DMS153 (cell line): ENCODE measurements at regions not wholly inside any gene's neighbourhood (a gene's known extent, or its start where the extent isn't known, plus 50 kb on each side); places are given as distances from the start of the nearest gene placed in this dataset.

Experiments used
- DNase-seq: peaks from one replicate; lab custom pipeline; 2025; lab: John Stamatoyannopoulos, UW

DNA sequence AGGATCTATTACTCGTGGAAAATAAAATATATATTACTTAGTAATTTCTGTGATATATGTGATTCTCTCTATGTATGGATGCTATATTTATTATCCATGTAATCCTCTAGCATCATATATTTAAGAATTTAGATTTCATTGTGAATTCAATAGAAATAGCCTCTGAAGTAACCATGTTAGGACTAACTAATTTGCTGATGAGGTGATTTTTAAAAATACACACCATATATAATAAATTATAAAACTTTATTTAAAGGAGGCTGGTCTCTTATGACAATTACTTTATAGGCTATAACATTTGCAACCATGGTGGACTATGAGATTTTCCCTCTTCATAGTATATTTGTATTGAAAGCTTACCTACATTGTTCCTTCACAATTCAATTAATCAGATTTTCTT is 424.9 kb upstream of the MGAT4C start:
- no peak for DNase-seq

DNA sequence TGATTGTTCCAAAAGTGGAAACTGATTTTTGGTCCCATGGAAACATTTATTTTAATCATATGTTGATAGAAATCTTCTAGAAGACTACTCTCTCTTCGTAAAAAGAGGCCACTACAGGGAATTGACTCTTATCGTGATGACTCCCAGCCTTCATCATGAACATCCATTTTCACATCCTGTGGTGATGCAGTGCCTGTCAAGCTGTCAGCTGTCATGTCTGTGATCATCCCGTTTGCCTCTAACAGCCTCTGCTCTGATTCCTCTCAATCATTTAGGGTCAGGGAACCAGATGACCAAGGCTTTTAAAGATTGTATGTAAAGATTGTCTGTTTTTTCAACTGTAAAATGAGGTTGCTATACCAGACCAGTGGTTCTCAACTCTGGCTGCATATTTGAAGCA is 419.0 kb upstream of the MGAT4C start:
- DNase-seq = no peak

DNA sequence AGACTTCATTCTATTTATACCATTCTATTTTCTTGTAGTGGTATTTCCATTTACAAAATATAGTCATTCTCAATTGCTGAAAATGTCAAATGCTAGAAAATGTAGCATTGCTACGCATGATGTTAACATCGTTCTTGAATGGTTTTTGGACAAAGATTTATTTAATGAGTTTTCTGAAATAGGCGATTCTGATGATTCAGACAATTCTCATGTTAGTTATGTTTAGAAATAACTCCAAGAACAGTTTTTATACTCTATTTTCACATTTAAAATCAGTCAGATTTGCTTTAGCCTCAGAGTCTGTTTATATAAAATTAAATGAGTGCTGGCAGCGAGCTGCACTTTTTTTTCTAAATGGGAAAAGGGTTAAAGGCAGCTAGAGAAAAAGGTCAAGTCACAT is 414.8 kb upstream of the MGAT4C start:
- DNase-seq = no peak

DNA sequence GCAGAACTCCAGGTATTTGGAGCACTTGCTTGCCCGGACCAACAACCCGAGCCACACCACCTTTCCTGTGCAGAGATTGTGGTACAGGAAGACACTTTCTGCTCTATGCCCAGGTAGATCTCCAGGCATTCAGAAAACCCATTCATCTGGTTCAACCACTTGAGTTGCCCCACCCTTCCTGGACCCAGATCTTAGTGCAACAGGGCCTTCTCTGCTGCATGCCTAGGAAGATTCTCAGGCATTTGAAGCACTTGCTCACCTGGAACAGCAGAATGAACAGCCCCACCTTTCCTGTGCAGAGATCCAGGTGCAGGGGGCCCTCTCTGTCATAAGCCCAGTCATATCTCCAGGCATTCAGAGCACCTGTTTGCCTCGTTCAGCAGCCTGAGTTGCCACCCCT is 412.8 kb upstream of the MGAT4C start:
- DNase-seq = no peak

DNA sequence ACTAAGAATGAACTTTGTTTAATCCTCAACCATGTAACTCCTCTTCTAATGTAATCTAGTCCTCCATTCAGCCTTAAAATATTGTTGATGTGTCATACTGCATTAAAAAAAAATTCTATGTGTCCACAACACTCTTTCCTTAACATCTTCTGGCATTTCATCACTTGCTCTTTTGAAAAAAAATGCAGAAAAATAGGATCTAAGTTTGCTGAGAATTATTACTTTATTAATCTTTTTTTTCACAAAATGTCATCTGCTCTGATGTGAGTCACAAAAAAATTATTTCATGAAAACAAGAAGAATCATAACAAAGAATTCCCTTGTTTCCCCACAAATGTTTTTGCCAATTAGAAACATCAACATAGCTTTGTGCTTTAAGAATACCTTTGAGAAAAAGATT is 410.1 kb upstream of the MGAT4C start:
- DNase-seq = no peak

DNA sequence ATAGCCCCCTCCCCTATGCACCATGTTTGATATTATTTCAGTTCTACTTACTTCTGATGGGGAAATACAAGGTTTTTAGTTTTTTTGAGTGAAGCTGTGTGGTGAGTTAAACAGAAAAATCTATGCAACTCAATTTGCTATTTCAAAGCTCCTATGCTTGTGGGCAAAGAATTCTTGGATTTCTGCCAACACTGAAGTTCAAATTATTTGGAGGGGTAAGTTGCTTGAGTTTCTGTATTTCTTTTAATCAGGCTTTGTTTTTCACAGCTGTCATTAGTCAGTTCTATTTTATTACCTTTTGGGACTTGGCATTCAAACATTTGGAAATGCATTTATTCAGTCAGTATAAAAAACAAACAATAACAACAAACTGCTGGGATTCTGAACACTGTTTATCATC is 407.5 kb upstream of the MGAT4C start:
- no peak for DNase-seq

DNA sequence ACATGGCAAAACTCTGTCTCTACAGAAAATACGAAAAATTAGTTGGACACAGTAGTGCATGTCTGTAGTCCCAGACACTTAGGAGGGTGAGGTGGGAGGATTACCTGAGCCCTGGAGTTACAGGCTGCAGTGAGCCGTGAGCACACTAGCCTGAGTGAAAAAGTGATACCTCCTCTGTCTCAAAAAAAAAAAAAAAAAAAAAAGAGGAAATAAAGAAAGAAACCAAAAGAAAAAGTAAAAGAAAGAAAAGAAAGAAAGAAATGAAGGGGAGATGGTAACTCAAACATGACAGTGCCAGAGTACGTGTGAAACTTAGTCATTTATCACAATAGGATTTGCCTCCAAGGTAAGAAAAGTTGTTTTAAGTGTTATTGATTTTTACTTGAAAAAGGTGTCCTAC is 407.0 kb upstream of the MGAT4C start:
- DNase-seq = no peak

DNA sequence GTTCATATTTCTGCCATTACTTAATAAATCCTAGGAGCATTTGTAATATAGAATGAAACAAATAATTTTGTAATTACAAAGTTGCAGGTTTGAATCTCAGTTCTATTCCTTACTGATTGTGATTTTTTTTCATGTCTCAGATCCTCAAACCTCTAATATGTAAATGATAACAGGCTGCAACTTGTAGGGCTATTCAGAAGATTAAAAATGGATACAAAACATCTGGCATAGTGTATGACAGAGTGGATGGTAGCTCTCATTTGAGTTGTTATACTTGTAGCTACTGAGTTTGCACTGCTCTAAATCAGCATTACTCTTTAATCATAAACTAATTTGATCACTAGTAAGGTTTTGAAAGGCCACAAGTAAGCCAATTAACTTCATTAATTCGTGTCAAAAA is 406.3 kb upstream of the MGAT4C start:
- DNase-seq = no peak

DNA sequence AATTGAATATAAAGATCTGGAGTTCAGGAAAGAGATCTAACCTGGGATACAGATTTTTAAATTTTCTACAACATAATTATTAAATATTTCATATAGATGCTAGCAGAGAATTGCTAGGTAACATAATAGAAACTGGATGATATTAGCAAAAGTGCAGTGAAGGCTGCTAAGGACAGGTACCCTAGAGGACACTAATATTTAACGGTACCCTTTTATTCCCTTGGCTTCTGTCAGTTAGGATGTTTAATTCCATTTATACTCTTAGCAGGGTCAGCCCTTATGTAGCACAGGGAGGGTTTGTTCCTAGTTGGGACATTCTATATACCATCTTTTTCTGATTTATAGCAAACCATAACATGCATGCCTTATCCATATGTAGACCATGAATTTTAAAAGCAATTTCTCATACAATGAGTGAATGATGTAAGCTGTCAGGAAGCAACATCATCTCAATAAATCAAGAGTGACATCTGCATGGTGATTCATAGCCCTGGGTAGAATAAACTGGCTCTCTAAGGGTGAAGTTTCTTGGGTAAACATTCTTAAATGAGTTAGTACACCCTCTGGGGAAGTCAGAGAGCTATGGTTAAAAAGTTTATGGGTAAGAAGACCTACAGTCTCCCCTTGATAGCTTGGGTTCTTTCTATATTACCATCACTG is 404.4 kb upstream of the MGAT4C start:
- no peak for DNase-seq

DNA sequence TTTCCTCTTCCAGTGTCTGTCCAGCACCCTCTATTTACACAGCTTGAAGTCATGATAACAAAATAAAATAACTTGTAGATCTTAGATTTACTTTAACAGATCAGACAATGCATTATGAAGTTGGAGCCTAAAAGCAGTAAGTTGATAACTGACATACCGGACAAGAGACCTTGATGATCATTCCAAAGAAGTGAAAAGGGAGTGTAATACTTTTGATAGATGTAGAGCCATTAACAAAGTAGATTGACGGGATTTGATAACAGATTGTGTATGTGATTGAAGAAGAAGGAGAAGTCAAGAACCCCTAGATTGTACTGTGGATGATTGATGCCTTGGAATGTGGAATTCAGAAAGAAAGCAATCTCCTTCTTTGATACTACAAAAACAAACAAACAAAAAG is 403.8 kb upstream of the MGAT4C start:
- DNase-seq = no peak

DNA sequence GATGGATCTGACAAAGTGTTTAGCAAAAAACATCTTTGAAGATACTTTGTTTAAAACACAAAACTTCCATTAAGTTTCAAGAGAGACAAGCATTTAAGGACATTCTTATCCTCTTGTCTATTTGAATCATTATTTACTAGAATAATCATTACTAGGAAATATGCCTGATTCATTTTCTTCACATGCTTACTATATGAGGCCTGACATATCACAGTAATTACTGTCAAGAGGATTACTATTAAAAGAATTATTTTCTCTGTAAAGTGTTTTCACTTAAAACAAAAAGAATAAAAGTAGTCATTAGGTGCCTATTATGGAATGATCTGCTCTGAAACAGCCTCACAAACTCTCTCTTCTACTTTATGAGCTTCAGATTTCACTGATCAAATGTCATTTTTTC is 402.1 kb upstream of the MGAT4C start:
- DNase-seq = no peak

DNA sequence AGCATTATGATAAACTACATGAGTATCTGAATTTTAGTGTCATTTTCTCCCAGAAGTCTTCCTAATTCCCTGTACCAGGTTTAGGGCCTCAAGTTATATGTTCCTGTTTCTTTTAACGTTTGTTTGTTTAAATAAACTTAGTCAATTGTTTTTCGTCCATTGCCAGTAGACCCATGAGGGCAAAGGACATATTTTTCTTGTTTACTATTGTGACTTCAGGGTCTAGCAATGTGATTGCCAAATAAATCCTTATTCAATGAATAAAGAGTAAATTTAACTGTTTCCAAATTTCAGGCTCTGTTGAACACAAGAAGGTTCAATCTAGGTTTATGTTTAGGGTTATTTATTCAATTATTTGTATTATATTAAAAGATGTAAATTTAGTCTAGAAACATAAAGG is 391.6 kb upstream of the MGAT4C start:
- DNase-seq = no peak

DNA sequence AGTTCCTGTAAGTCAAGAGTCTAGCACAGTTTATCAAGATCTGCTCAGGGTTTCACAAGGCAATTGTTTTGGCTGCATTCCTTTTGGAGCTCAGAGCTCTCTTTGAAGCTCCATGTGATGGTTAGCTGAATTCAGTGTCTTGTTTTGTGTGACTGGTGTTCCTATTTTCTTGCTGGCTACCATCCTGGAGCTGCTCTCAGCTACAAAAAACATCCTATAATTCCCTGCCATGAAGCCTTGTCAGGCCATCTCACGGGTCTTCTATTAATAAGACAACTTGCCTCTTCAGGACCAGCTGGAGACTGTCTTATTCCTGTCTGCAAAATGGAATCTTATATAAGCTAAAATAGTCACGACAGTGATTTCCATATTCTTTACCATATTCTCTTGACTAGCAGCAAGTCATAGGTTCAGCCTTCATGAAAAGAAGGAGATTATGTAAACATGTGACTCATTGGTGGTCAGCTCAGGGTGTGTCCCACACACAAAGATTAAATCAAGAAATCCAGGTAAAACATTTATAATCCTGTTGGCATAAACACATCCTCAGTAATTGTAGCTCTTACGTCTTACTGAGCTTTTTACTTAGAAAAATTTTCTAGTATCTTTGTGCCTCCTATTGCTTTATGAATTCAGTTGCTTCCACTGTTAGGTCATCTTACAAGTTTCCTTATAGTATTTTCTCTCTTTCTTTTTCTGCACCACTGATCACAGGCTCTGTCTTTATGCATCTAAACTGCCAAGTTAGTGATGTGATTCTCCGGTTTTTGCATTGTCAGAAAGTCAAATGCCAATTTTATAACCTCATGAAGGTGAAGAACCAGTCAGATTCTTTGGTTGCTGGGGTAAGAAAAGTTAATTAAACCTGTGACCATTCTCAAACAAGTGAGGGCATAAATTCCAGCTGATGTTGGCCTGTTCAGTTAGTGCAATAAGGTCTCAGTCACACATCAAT is 378.5 kb upstream of the MGAT4C start:
- no peak for DNase-seq

DNA sequence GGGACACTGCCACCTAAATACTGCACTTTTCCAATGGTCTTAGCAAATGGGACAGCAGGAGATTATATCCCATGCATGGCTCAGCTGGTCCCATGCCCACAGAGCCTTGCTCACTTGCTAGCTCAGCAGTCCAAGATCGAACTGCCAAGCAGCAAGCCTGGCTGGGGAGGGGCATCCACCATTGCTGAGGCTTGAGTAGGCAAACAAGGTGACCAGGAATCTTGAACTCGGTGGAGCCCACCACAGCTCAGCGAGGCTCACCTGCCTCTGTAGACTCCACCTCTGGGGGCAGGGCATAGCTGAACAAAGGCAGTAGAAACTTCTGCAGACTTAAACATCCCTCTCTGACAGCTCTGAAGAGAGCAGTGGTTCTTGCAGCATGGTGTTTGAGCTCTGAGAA is 370.8 kb upstream of the MGAT4C start:
- DNase-seq = no peak

DNA sequence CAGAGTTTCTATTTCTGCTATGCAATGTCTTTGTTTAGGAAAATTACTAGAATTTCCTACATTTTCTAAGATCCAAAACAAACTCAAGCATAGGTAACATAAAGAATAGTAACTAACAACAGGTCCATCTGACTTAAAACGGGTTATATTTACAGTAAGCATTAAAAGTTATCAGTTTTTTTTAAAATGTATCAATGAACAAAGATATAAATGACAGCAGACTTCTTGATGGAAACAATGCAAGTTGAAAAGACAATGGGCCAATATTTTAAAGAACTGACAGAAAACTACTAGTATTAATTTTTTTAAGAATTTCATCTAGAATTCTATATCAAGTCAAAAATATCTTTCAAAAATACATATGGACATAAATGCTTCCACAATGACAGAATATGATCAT is 367.1 kb upstream of the MGAT4C start:
- no peak for DNase-seq

DNA sequence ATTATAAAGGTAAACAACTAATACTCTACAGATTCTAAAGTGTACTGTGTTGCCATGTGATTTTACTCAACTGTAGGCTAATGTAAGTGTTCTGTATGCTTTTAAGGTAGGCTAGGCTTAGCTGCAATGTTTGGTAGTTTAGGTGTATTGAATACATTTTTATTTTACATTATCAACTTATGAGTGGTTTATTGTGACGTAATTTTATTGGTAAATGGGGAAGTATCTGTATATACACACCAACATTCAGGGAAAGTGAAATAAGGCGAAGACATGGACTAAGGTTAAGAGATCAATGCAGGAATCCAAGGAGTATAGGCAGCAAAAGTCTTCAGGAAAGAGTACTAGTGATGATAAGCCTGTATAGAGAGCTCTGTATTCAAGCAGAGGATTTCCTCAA is 365.8 kb upstream of the MGAT4C start:
- no peak for DNase-seq

DNA sequence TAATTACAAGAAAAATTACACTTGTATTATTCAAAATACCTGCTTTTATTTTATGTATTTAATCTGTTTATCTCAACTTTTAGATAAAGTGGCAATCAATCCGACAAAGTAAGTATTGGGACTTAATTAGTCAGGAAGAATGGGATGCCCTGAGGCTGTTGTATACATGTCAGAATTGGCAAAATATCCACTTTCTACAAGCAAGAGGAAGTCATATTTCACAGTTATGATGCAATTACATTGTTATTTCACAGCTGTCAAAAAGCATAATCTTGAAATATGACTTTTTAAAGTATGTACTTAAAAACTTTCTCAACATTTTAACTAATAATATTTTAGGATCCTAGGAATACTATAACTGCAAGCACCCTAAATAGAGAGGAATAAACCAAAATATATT is 357.1 kb upstream of the MGAT4C start:
- DNase-seq = no peak

DNA sequence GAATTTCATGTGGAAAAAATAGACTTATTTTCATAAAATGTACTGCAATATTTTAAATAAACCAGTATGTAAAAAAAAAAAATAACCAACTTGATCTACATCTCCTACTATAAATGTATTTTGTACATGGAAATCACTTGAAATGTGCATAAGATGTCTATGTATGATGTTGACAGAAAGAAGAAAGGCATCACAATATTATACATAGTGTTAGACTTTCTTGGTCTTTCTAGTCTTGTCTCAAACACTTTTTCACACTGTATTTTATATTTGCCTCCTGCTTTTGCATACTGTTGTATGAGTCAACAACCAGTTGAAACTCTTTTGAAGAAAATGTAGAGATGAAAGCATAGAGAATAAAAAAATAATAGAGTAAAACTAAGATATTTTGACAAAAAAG is 352.4 kb upstream of the MGAT4C start:
- no peak for DNase-seq

DNA sequence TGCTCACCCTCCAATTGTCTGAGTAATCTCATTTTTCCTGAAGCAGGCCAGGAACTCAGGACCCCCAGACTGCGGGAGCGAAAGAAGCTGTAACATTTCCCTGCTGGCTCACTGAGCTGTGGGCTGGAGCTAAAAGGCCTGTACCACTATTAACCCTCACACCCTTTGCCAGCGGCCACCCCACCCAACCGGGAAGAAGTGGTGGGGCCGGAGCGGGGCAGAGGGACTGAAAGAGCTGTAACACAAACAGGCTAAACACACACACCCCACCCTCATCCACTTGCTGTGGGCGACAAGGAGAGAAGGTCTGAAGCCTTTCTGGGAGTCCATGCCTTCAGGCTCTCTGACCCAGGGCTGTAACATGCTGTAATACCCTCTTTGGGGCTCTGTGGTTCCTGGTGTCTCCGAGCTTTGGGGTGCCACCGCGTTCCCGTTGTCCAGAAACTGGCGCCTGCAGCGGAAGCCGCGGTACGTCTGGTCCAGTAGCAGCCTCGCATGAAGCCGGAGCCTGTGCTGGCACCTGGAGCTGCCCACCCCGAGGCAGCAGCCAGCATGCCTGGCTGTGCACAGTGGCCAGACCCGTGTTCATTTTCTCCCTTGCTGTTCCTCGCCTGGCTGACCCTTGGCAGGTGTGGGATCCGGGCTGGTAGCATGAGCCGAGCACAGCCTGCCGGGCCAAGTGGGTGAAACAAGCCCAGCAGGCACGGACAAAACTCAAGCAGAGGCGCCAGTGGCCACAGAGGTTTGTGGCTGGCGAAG is 345.5 kb upstream of the MGAT4C start:
- DNase-seq = no peak

DNA sequence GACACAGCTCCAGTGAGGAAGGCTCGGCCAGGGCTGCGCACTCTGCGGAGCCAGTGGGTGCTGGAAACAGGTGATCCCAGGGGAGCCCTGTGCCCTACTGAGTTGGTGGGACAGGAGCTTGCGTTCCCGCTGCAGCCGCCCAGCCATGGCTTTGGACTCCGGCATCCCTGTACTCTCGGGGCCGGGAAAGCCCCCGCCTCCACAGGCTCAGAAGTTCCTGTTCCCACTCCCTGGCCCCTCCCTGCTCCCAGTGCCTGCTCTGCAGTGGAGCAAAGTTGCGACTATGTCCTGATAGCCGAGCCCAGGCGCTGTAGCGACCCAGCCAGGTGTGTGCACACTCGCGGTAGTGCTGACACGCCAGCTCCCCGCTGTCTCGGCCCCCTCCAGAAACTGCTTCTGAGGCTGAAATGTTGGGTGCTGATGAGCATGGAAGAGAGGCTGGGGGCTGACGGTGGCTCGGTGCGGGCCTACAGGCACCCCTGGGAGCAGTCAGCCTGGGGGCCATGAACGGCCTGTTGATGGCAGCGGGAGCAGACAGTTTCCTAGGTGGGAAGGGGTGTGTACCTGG is 344.6 kb upstream of the MGAT4C start:
- DNase-seq = no peak

DNA sequence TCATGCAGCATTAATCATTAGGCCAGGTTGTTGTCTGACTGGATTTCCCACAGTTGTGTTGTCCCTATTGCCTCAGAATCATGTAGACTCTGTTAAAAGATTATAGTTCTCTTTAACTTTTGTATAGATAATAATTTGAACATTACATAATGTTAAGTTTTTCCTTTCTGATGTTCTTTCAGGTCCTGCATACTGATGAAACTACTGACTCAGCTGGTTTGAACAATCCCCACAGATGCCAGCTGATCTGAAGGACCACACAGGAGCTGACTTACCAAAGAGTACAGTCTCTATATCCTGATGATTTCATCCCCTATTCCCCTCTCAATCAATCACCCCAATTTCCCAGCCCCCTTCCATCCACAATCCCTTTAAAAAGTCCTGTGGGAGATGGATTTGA is 341.2 kb upstream of the MGAT4C start:
- no peak for DNase-seq

DNA sequence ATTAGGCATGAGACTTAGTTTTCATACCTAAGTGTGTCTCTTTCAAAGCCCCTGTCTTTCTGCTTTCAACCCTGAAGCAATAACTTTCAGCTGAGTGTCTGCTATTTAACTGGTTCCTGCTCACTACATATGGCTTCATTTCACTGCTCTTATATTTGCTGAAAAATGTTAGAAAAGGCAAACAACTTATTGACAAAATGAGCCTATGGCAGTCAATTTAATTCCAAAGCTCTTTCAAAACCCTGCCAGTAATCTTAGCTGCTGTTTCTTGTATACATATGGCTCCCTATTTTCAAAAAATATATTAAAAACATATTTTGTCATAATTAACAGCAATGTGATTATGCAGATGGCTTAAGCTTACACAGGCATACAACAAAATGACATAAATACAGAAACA is 334.1 kb upstream of the MGAT4C start:
- no peak for DNase-seq

DNA sequence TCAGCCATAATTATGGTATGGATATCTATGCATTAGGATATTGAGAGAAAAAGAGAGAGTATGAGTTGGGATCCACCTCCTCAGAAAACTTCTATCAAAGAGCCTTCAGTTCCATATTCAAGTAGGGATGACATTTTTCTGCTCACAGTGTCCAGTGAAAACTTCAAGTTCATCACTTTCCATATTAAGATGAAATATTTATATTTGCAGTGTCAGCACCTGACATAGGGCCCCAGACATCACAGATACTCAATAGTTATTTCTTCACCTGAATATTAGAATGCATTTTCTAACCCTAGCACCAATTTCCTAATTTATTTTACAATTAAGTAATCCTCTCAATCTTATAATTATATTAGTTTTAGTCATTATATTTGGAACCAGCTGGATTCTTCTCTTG is 318.0 kb upstream of the MGAT4C start:
- no peak for DNase-seq
